HFFc6 (cell line): ENCODE measurements at regions not wholly inside any gene's neighbourhood (a gene's known extent, or its start where the extent isn't known, plus 50 kb on each side); places are given as distances from the start of the nearest gene placed in this dataset.
"Not testable (repeated sequence)": the region's sequence is repeated elsewhere in the genome, so short reads cannot be mapped to it uniquely, and the experiment has no call there.

ENCODE experiments used
- DNase-seq: peaks from one replicate; pipeline ENCODE4 v3.0.0-alpha.2; 2018
- H3K27ac Mint-ChIP-seq: 2 replicates; pipeline ENCODE4 v1.8.0; 2020; ENCODE audit warnings: mild to moderate bottlenecking, mixed read lengths
- H3K27me3 Mint-ChIP-seq: 2 replicates; pipeline ENCODE4 v1.8.0; 2021; ENCODE audit warnings: mild to moderate bottlenecking, moderate library complexity, mixed read lengths; ENCODE audit not compliant: insufficient read depth
- H3K36me3 Mint-ChIP-seq: 2 replicates; pipeline ENCODE4 v1.8.0; 2021; ENCODE audit warnings: low read depth, mixed read lengths
- H3K4me1 Mint-ChIP-seq: 2 replicates; pipeline ENCODE4 v1.8.0; 2020; ENCODE audit warnings: low read depth, mixed read lengths
- H3K4me3 Mint-ChIP-seq: 2 replicates; pipeline ENCODE4 v1.8.0; 2020; ENCODE audit warnings: mild to moderate bottlenecking, moderate library complexity, mixed read lengths
- H3K9me3 Mint-ChIP-seq: 2 replicates; pipeline ENCODE4 v1.8.0; 2020; ENCODE audit warnings: mild to moderate bottlenecking, mixed read lengths
- CTCF ChIP-seq: fragments of 200-600 bp; sonication (generic); IDR thresholded peaks from 2 replicates; pipeline ENCODE4 v1.5.0; 2021; ENCODE audit warnings: antibody characterized with exemption, mild to moderate bottlenecking

DNA sequence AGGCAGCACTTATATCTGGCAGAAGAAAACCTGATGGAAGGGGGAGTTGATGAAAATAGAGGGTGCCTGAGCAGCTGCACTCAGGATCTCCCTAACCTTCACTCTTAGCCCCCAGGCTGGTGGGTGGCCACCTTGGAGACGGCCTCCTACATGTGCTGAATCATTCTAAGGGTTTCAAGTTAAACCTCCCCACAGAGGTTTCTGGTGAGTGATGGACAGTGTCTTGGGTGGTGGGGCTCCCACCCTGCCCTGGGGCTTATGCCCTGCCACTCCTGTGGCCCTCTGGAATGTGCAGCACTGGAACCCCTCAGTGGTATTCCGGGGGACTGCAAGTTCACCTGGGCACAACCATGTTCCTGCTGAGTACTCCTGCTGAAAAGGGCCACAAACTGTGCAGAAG lies 357.2 kb downstream of the CD83 start:
- H3K9me3 Mint-ChIP-seq = no peaks in the 10 kb centered on the region; the same call in 1 of the 2 replicates
- no peak for TF ChIP-seq CTCF
- no peak for DNase-seq
- H3K27ac Mint-ChIP-seq = no peak overlapping the region
- no peaks in the 10 kb centered on the region for H3K36me3 Mint-ChIP-seq
- no peak overlapping the region for H3K4me3 Mint-ChIP-seq
- H3K4me1 Mint-ChIP-seq = peaks cover 10% of the 10 kb centered on the region
- no peaks in the 10 kb centered on the region for H3K27me3 Mint-ChIP-seq

- no peaks in the 10 kb centered on the region for H3K36me3 Mint-ChIP-seq
- TF ChIP-seq CTCF = no peak
- no peaks in the 10 kb centered on the region; the same call in 1 of the 2 replicates for H3K9me3 Mint-ChIP-seq
- DNase-seq = no peak
- H3K4me1 Mint-ChIP-seq = peaks cover 10% of the 10 kb centered on the region
- no peaks in the 10 kb centered on the region for H3K27me3 Mint-ChIP-seq
- H3K27ac Mint-ChIP-seq = no peak overlapping the region
- H3K4me3 Mint-ChIP-seq = no peak overlapping the region
These were observed 357.7 kb downstream of the CD83 start for GRCh38 chr6:14475306-14475705.

GRCh38 chr6:14476793-14477531 lies 359.4 kb downstream of the CD83 start:
- no peak overlapping the region for H3K27ac Mint-ChIP-seq
- H3K27me3 Mint-ChIP-seq = no peaks in the 10 kb centered on the region; the same call in 1 of the 2 replicates
- peaks cover 5% of the 10 kb centered on the region; the same call in 1 of the 2 replicates for H3K36me3 Mint-ChIP-seq
- no peak overlapping the region for H3K4me3 Mint-ChIP-seq
- DNase-seq = peak; percentile 72
- H3K4me1 Mint-ChIP-seq = peaks cover 10% of the 10 kb centered on the region
- no peak for TF ChIP-seq CTCF
- H3K9me3 Mint-ChIP-seq = peaks cover 7% of the 10 kb centered on the region

- H3K9me3 Mint-ChIP-seq = peaks cover 7% of the 10 kb centered on the region
- no peak for DNase-seq
- H3K4me1 Mint-ChIP-seq = peaks cover 9% of the 10 kb centered on the region
- H3K27ac Mint-ChIP-seq = no peak overlapping the region
- TF ChIP-seq CTCF = no peak
- H3K27me3 Mint-ChIP-seq = no peaks in the 10 kb centered on the region; the same call in 1 of the 2 replicates
- peaks cover 5% of the 10 kb centered on the region; the same call in 1 of the 2 replicates for H3K36me3 Mint-ChIP-seq
- H3K4me3 Mint-ChIP-seq = no peak overlapping the region
These were observed 360.0 kb downstream of the CD83 start for GRCh38 chr6:14477559-14477958.

DNA sequence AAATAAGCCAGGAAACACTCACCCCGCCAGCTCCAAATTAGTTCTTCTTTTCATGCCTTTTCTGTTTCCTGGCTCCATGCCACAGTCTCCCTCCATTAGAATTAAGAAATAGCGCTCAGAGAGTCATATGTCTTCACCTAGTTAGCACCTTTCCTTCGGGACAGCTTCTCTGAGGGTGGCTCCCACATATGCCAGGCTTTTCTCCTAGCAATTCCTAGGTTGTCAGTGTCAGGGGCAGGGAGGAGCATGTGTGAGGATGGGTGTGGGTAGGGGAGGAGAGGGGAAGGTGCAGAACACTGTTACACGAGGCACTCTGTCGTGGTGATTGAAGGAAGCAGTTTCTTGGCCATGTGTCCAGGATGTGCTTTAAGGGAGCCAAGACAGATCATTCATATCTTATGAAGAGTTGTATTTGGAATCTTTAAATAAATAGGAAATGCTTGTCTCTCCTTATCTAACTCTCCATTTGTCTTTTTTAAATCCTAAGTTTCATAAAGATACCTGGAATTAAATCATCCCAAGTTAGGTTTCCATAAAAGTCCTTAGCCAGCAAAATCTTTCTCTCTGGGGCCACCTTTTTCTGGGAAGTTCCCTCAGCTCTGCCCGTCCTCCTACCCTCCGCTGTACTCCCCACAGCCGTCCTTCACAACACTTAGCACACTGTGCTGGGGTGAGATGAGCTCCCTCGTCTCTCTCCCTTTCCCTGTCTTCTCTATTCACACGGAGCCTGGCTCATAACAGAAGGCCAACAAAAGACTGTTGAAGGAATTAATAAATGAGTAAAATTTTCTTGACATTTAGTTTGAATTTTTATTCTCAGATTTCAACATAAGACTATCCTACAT lies 361.0 kb downstream of the CD83 start:
- Mint-ChIP-seq H3K9me3 (peaks cover 7% of the 10 kb centered on the region), H3K4me3 (no peak overlapping the region), H3K27me3 (no peaks in the 10 kb centered on the region; the same call in 1 of the 2 replicates), H3K4me1 (no peaks in the 10 kb centered on the region), H3K27ac (no peak overlapping the region), H3K36me3 (peaks cover 5% of the 10 kb centered on the region; the same call in 1 of the 2 replicates)
- no peak for DNase-seq
- no peak for TF ChIP-seq CTCF

DNA sequence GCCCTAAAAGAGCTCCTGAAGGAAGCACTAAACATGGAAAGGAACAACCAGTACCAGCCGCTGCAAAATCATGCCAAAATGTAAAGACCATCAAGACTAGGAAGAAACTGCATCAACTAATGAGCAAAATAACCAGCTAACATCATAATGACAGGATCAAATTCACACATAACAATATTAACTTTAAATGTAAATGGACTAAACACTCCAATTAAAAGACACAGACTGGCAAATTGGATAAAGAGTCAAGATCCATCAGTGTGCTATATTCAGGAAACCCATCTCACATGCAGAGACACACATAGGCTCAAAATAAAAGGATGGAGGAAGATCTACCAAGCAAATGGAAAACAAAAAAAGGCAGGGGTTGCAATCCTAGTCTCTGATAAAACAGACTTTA lies 364.4 kb downstream of the CD83 start:
- H3K9me3 Mint-ChIP-seq, H3K27me3 Mint-ChIP-seq, H3K27ac Mint-ChIP-seq, DNase-seq, H3K4me3 Mint-ChIP-seq, H3K36me3 Mint-ChIP-seq, H3K4me1 Mint-ChIP-seq: not testable (repeated sequence)
